HG03439 (cell line): ENCODE measurements at regions not wholly inside any gene's neighbourhood (a gene's known extent, or its start where the extent isn't known, plus 50 kb on each side); places are given as distances from the start of the nearest gene placed in this dataset.
"Not testable (repeated sequence)": the region's sequence is repeated elsewhere in the genome, so short reads cannot be mapped to it uniquely, and the experiment has no call there.

Experiments used
- ATAC-seq: cut with Tn5 transposase; IDR thresholded peaks from one replicate; pipeline ENCODE4 v1.9.1; 2021; ENCODE audit warnings: mild to moderate bottlenecking, moderate library complexity; ENCODE audit not compliant: unreplicated experiment

GRCh38 chr1:157235307-157235706 is 97.1 kb upstream of the ETV3 start:
- no peak for ATAC-seq

- no peak for ATAC-seq
These were observed 96.6 kb upstream of the ETV3 start for GRCh38 chr1:157234705-157235273.

GRCh38 chr1:157233131-157233530 is 94.9 kb upstream of the ETV3 start:
- ATAC-seq = no peak

- no peak for ATAC-seq
These were observed 93.8 kb upstream of the ETV3 start for GRCh38 chr1:157231846-157232525.

- no peak for ATAC-seq
These were observed 92.3 kb upstream of the ETV3 start for GRCh38 chr1:157230500-157230899.

GRCh38 chr1:157227700-157228099 is 89.5 kb upstream of the ETV3 start:
- ATAC-seq = no peak

- no peak for ATAC-seq
These were observed 88.5 kb upstream of the ETV3 start for GRCh38 chr1:157226739-157227138.

GRCh38 chr1:157219600-157219999 is 81.4 kb upstream of the ETV3 start:
- no peak for ATAC-seq

- no peak for ATAC-seq
These were observed 81.0 kb upstream of the ETV3 start for GRCh38 chr1:157219182-157219581.

GRCh38 chr1:157218671-157219070 is 80.5 kb upstream of the ETV3 start:
- ATAC-seq = no peak

GRCh38 chr1:157217486-157217885 is 79.3 kb upstream of the ETV3 start:
- ATAC-seq = no peak

GRCh38 chr1:157213836-157214235 is 75.6 kb upstream of the ETV3 start:
- no peak for ATAC-seq

- no peak for ATAC-seq
These were observed 71.3 kb upstream of the ETV3 start for GRCh38 chr1:157209514-157209913.

GRCh38 chr1:157205982-157206381 is 67.8 kb upstream of the ETV3 start:
- not testable (repeated sequence) for ATAC-seq

- ATAC-seq = no peak
These were observed 65.0 kb upstream of the ETV3 start for GRCh38 chr1:157203166-157203565.

- no peak for ATAC-seq
These were observed 64.1 kb upstream of the ETV3 start for GRCh38 chr1:157202331-157202730.

GRCh38 chr1:157201767-157202166 is 63.6 kb upstream of the ETV3 start:
- no peak for ATAC-seq

- ATAC-seq = no peak
These were observed 62.3 kb upstream of the ETV3 start for GRCh38 chr1:157200451-157200850.

- ATAC-seq = no peak
These were observed 61.2 kb upstream of the ETV3 start for GRCh38 chr1:157199421-157199755.

GRCh38 chr1:157198619-157199420 is 60.6 kb upstream of the ETV3 start:
- no peak for ATAC-seq

GRCh38 chr1:157197906-157198435 is 59.8 kb upstream of the ETV3 start:
- ATAC-seq = no peak
